GM18498 (cell line): ENCODE measurements at regions not wholly inside any gene's neighbourhood (a gene's known extent, or its start where the extent isn't known, plus 50 kb on each side); places are given as distances from the start of the nearest gene placed in this dataset.

ENCODE experiments used
- ATAC-seq: cut with Tn5 transposase; IDR thresholded peaks from one replicate; pipeline ENCODE4 v1.9.1; 2021; ENCODE audit warnings: mild to moderate bottlenecking, moderate library complexity; ENCODE audit not compliant: unreplicated experiment

GRCh38 chr2:122363885-122364284 is 608.4 kb downstream of the TSN start:
- ATAC-seq = no peak

GRCh38 chr2:122366427-122366826 is 611.0 kb downstream of the TSN start:
- no peak for ATAC-seq

GRCh38 chr2:122366969-122367645 is 611.7 kb downstream of the TSN start:
- no peak for ATAC-seq

- no peak for ATAC-seq
Measured at GRCh38 chr2:122367646-122368010, 612.2 kb downstream of the TSN start.

- no peak for ATAC-seq
Measured at GRCh38 chr2:122368576-122369243, 613.3 kb downstream of the TSN start.

- no peak for ATAC-seq
Measured at GRCh38 chr2:122378521-122378920, 623.1 kb downstream of the TSN start.

- no peak for ATAC-seq
Measured at GRCh38 chr2:122384768-122385333, 629.4 kb downstream of the TSN start.

GRCh38 chr2:122388208-122388607 is 632.8 kb downstream of the TSN start:
- no peak for ATAC-seq

GRCh38 chr2:122389694-122390093 is 634.2 kb downstream of the TSN start:
- ATAC-seq = no peak

GRCh38 chr2:122390406-122390805 is 635.0 kb downstream of the TSN start:
- ATAC-seq = no peak

GRCh38 chr2:122391726-122392125 is 636.3 kb downstream of the TSN start:
- ATAC-seq = no peak

- ATAC-seq = no peak
Measured at GRCh38 chr2:122395687-122396086, 640.2 kb downstream of the TSN start.

GRCh38 chr2:122411231-122411630 is 655.8 kb downstream of the TSN start:
- no peak for ATAC-seq

GRCh38 chr2:122412360-122412759 is 656.9 kb downstream of the TSN start:
- ATAC-seq = no peak

- ATAC-seq = no peak
Measured at GRCh38 chr2:122414902-122415301, 659.5 kb downstream of the TSN start.

- no peak for ATAC-seq
Measured at GRCh38 chr2:122417114-122417513, 661.7 kb downstream of the TSN start.

GRCh38 chr2:122421775-122422174 is 666.3 kb downstream of the TSN start:
- ATAC-seq = no peak

GRCh38 chr2:122422384-122422991 is 667.0 kb downstream of the TSN start:
- ATAC-seq = no peak

- no peak for ATAC-seq
Measured at GRCh38 chr2:122423934-122424333, 668.5 kb downstream of the TSN start.

GRCh38 chr2:122433123-122433754 is 677.8 kb downstream of the TSN start:
- ATAC-seq = no peak

- no peak for ATAC-seq
Measured at GRCh38 chr2:122445003-122445402, 689.6 kb downstream of the TSN start.

- no peak for ATAC-seq
Measured at GRCh38 chr2:122446761-122447160, 691.3 kb downstream of the TSN start.
